Cardiac septum (tissue), 1 donor: ENCODE measurements at regions not wholly inside any gene's neighbourhood (a gene's known extent, or its start where the extent isn't known, plus 50 kb on each side); places are given as distances from the start of the nearest gene placed in this dataset.
"Not testable (repeated sequence)": the region's sequence is repeated elsewhere in the genome, so short reads cannot be mapped to it uniquely, and the experiment has no call there.

Source experiments
- DNase-seq: peaks from one replicate; pipeline ENCODE4 v3.0.0-alpha.2; 2020; ENCODE audit warnings: low spot score
- intact Hi-C: fragments of 100-400 bp; cut with DNase I; formaldehyde crosslinking; loops from one replicate; pipeline ENCODE4 v1.14.0; 2022
- donor health status: DM: no; HTN: no; CAD: no.

DNA sequence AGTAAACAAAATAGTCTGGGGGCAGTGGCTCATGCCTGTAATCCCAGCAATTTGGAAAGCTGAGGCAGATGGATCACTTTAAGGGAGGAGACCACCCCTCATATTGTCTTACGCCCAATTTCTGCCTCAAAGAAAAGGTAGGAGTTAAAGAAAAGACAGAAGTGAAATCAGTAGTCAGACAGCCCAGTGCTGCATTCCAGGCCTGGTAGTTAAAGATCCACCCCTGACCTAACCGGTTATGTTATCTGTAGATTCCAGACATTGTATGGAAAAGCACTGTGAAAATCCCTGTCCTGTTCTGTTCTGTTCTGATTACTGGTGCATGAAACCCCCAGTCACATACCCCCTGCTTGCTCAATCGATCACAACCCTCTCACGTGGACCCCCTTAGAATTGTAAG is 1285.1 kb downstream of the NSUN3 start:
- DNase-seq, intact Hi-C loops: not testable (repeated sequence)

DNA sequence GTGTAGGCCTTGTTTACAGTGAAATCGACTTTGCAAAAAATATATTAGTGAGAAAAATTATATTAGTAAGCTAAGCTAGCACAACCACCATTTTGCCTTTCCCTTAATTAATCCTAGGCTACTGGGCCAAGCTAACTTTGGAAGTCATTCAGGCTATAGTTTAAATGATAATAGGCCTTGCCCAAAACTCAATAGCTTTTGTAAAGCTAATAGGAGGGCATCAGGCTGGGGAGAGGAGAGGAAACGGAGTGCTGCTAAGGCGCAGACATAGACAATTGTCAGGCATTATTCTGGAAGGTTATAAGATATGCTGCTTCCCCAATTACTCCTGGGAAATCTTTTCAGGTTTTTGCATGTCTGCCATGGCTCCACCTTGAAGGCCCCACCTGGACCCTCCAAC is 1286.0 kb downstream of the NSUN3 start:
- intact Hi-C loops = no loop called here
- no peak for DNase-seq

DNA sequence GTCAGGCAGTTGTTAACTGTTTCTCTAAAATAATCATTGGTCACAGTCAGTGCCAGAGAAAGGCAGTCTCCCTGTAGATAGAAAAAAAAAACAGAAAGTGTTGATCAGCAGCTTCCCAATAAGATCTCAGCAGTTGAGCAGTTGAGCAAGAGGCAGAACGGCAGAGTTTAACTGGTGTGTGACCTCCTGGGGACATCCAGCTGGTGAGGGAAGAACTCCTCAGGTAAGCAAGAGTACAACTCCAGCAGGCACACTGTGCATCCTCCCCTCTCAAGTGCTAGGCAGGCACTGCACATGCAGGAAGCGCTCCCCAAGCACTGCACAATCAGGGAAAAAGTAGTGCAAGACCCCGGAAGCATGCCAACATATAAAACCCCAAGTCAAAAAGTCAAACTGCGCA is 1287.2 kb downstream of the NSUN3 start:
- no peak for DNase-seq
- intact Hi-C loops = no loop called here

DNA sequence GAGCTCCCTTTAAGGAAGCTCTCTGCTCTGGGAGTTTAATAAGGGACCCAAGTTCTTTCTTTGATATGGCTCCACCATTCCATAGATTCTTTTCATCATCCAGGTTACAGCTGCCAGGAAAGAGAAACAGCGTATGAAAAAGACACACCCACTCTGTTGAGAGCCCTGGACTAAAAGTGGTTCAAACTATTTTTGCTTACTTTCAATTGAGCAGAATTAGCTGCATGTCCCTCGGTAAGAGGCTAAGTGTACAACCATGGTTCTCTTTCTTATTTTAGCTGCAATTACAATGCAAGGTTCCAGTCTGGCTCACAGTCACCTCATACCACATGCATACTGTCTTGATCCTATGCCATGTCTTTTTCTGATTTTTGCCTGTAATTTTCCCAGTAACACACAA is 1288.3 kb downstream of the NSUN3 start:
- intact Hi-C loops = no loop called here
- no peak for DNase-seq

DNA sequence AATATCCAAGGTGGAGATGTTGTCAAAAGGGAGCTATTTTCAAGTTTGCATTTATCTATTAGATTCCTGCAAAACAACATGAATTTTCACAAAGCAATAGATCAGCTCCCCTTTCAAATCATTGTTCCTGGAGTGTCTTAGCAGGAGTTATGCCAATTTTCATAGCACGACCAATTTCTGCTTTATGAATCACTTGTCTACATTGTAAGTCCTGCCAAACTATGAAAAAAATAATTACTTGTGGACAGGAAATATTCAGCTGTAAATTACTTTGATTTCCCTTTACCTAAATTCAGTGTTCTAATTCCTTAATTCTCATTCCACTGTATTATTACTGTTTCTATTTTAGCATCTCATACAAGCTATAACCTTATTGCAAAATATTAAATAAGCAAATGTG is 1289.6 kb downstream of the NSUN3 start:
- intact Hi-C loops = no loop called here

DNA sequence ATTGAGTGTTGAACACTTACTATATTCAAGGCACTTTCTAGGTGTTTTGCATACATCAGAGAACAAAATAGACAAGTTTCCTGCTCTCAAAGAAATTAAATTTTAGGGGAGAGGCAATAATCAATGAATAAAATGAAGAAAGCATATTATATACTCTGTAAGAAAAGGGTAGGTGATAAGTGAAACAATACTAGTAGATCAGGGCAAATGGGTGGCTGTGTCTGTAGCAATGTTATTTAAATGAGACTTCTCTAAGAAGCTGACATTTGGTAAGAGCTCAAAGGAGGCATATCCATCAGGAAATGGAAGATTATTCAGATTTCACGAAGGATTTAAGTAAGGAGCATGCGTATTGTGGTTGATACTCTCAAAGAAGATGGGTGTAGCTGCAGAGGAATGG is 1291.6 kb downstream of the NSUN3 start:
- intact Hi-C loops = no loop called here
- no peak for DNase-seq

More for the DNA sequence above, 1289.6 kb downstream of the NSUN3 start:
- no peak for DNase-seq

DNA sequence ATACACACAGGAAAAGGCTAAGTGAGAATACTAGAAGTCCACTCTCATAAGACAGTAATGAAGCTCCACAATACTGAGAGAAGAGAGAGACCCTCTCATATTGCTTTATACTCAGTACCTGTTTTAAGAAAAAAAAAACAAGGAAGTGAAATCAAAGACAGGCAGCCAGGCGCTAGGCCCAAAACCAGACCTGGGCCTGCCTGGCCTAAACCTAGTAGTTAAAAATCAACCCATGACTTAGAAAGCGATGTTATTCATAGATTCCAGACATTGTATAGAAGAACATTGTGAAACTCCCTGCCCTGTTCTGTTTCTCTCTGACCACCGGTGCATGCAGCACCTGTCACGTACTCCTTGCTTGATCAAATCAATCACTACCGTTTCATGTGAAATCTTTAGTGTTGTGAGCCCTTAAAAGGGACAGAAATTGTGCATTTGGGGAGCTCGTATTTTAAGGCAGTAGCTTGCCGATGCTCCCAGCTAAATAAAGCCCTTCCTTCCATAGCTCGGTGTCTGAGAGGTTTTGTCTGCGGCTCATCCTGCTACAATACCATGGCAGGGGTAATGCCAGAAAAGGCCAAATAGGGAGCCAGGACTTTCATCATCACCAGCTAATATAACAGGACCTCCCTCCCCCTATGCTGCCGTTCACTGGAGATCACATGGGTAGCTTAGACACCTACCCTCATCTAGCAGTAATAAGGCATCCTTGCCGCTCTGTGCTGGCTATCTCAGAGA is 1294.1 kb downstream of the NSUN3 start:
- no peak for DNase-seq
- intact Hi-C loops = no loop called here

DNA sequence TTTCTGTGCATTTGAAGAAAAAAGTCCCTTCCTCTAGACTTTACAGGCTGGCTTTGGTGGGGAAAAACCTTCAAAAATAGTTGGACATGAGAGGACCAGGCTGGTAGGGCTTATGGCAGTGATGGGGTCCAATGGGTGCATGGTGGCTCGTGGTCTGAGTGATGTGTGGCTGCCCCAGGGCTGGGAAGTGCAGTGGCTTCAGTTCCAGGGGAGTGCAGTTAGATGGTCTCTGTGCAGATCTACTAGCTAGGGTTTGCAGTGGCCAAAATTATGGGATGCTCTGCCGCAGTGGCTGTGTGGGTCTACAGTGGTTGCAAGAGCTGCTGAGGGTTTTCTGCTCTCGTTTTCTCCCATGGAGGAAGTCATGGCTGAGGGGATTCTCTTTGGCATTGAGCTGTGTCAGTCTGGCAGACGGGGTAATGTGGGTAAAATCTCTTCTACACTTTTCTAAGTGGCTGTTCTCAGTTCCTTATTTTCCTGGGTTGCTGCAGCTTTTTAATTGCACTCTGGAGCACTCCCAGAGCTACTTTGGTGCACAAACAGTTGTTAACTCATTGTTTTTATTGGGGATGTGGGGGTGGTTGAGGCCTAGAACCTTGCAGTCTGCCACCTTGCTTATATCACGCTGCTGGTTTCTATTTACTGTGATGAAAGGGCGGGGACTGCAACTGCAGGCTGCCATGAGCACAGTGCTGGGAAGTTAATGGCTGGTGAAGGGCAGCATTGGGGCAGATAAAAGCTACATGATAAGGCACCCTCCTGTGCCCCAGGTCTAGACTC is 1324.6 kb downstream of the NSUN3 start:
- DNase-seq = no peak
- intact Hi-C loops = no loop called here

DNA sequence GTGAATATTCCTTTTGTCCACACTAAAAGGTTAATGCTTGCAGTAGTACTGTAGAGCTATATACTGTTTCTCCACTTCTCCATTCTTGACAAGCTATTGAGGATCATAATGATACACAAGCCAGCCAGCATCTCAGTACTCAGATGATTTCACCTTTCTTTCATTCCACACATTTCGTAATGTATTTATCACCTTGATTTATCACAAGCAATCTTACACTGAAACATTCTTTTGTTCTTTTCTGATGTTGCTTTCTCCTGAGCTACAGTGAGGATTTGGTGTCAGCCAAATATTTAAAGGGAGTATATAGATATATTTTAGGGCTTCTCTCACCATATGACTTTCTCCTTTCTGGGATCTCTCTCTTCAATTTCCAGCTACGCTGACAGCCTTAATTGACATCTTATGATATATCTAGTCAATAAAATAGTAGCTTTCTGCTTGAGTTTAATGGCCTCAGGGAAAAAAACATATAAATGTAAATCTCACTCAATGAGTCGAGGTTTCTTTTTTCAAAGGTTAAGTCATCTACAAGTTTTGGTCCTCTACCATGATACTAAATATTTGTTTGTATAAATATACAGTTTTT is 1327.0 kb downstream of the NSUN3 start:
- intact Hi-C loops = no loop called here

DNA sequence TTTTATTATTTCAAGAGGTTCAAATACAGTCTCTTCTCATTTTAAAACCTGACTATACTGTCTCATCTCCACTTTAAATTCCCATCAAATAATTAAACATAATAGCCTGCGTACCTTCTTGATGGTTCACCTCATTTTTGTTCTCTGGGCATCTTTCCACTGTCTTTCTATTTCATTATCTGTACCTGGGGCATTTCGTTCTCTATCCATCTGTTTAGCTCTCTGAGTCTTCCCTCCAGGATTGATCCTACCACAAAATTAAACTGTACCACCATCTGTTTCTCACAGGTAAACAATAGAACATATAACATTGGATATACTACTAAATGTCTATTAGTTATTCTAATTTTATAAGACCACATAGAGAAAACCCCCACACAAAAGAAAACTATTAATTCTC is 1331.4 kb downstream of the NSUN3 start:
- intact Hi-C loops = no loop called here
- no peak for DNase-seq

More for the DNA sequence above, 1327.0 kb downstream of the NSUN3 start:
- no peak for DNase-seq

DNA sequence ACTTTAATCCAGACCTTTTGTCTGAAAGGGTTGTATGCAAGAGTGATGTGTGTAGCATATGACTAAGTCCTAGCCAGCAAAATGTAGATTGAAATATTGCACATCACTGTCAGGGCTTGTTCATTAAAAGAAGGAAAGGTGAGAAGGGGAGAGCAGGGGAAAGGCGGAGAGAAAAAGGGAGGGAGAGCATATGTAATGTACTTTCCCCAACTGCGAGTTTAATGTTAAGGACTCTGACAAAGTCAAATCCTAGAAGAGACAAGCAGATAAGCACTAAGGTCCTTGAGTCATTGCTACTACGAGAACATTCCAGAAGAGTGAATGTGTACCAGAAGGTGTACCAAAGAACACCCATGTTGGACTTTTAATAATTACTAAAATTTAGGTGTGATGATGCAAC is 1336.7 kb downstream of the NSUN3 start:
- DNase-seq = no peak
- intact Hi-C loops = no loop called here

DNA sequence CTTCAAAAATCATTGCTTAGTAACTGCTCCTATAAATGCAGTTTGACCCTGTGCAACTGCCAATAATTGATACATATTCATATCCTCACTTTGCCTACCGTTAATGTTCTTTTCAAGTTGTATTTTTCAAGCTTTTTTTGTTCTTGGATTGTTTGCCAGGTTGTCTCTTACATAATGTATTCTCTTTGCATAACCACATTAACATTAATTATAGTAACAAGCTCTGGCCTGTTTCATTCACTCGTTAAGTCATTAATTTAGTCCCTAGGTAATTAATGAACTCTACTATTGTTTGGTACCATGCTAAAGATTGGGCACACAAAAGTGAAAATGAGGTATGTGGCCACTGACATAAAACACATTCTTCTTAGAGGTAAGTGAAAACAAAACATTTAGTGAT is 1338.8 kb downstream of the NSUN3 start:
- intact Hi-C loops = no loop called here
- no peak for DNase-seq

DNA sequence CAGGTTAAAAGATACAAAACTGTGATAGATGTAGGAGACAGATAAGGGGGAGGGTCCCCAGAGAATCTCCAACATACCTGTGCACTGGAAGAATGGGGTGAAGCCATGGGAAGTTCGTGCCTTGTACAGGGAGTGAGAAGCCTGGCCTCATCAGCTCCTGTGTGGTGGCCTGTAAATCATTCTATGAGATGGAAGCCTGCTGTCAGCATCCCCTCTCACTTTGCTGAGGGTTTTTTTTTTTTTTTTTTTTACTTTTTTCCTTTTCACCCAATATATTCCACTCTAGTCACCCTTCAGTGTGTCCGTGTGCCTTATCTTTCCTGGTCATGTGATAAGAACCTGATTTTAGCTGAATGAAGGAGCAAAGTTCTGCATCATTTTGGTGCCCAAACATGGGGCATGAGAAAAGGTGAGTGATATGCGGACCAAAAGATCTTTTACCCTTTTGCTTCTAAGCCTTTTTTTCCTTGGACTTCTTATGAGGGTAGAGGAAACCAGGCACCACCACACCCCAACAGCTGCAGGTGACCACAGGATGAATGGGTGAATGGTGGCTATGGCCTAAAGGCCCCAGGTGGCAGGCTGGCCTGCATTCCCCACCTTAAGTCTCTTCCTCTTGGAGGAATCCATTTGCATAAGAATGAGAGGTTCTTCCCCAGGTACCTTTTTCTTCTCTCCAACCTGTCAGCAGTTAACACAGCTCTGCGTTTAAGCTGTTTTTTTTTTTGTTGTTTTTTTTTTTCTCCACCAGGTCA is 1345.0 kb downstream of the NSUN3 start:
- intact Hi-C loops = no loop called here
- no peak for DNase-seq

DNA sequence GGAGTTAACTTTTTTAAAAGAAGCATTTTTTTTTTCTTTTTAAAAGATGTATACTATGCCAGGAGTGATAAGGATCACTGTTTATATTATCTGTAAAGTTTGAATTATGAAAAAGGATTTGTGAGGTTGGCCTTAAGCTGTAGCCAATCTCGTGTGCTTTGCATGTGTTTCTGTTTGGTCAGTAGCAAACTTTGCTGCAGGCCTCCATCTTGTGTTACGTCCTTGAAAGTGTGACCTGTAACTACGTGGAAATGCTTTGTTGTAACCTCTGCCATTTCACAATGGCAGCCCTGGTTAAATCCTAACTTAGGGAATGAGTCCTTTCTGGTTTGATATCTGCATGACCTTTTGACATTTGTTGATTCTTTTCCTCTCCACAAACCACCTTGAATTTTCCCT is 1345.6 kb downstream of the NSUN3 start:
- intact Hi-C loops = no loop called here
- no peak for DNase-seq

DNA sequence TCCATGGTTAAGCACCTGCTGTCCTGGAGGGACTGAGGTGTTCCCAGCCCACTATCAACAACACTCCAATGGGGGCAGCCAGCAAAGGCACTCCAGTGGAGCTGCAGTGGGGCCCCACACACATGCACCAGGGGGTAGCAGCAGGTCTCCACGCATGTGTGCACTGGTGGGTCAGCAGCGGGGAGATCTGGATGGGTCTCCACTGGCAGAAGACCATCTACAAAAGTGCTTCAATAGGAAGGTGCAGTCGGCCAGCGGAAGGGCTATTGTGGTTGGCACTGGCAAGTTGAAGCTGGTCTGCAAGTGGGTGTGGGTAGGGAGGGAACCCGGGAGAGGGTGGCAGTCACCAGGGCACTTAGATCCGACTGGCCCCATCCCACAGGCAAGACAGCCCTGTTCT is 1355.4 kb downstream of the NSUN3 start:
- no peak for DNase-seq
- intact Hi-C loops = no loop called here

DNA sequence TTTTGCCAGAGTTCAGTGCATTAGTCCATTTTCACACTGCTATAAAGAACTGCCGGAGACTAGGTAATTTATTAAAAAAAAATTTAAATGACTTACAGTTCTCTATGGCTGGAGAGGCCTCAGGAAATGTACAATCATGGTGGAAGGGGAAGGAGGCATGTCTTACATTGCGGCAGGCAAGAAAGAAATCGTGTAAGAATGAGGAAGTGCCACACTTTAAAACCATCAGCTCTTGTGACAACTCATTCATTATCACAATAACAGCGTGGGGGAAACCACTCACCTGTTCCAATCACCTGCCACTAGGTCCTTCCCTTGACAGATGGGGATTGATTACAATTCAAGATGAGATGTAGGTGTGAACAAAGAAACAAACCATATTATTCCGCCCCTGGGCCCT is 1361.4 kb downstream of the NSUN3 start:
- DNase-seq = no peak
- intact Hi-C loops = no loop called here

DNA sequence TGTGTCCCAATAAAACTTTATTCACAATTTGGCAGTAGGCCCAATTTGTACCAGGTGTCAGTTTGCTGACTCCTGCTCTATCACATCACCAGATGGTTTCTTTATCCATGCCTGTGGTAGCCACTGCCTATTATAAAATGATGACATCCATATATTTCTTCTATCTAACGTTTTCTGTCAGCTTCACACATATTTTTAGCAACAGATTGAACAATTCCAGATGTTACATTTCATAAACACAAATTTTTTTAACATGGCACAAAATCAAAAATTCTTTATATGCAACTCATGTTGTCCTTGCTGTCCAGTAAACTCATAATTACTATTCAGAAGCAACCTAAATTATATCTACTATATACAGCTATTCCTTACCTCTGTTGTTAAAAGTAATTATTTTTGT is 1371.6 kb downstream of the NSUN3 start:
- intact Hi-C loops = no loop called here
- DNase-seq = no peak

DNA sequence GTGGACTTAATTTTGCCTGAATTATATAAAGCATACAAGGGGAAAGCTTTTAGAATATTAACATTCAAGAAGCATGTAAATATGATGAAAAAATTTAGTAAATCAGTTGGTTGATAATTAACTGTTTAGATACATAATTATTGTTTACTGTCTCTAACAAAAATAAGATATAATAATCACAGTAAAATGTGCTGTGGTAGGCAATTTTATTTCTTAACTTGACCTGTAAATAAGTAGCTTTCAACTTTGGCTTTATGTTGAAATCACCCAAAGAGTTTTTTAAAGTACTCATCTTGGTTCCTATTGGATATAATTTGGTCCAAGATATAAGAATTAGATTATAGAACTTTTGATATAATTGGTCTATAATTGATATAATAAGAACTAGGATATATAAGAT is 1374.5 kb downstream of the NSUN3 start:
- no peak for DNase-seq
- intact Hi-C loops = no loop called here

DNA sequence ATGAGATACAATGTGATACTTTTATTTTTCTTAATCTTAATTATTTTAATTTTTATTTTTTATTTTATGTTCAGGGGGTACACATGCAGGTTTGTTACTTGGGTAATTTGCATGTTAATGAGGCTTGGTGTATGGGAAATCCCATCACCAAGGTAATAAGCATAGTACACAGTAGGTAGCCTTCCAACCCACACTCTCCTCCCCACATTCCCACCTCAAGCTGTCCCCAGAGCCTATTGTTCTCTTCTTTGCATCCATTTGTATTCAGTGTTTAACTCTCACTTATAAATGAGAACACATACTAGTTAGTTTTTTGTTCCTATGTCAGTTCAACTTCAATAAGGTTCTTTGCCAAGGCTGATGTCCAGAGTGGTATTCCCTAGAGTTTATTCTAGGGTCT is 1375.4 kb downstream of the NSUN3 start:
- DNase-seq = no peak
- intact Hi-C loops = no loop called here

DNA sequence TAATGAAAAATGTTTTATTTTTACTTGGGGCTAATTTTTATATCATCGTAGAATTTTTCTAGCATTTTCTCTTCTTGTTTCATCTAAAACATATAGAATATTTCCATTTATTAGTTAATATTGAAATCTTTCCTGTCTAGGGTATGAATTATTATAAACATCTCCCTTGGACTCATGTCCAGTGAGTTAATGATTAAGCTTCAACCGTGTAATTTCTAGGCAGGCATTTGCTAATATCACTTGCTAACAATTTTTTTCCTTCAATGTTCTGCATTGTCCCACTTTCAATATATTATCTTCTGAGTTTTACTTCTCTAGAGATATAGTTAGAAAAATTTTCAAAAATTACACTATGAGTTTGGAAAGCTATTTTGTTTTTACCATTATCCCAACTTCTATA is 1371.6 kb upstream of the EPHA6 start:
- no peak for DNase-seq
- intact Hi-C loops = no loop called here
